Left ventricle myocardium inferior (tissue), 1 donor: ENCODE measurements at regions not wholly inside any gene's neighbourhood (a gene's known extent, or its start where the extent isn't known, plus 50 kb on each side); places are given as distances from the start of the nearest gene placed in this dataset.

Source experiments
- DNase-seq: peaks from one replicate; pipeline ENCODE4 v3.0.0-alpha.2; 2020
- H3K27ac ChIP-seq: fragments of 200-600 bp; replicated peaks from 2 replicates; pipeline ENCODE4 v1.8.0; 2021
- H3K27me3 ChIP-seq: fragments of 200-600 bp; 2 replicates; pipeline ENCODE4 v1.8.0; 2021; ENCODE audit warnings: low read depth
- H3K36me3 ChIP-seq: fragments of 200-600 bp; 2 replicates; pipeline ENCODE4 v1.8.0; 2021
- H3K4me1 ChIP-seq: fragments of 200-600 bp; 2 replicates; pipeline ENCODE4 v1.8.0; 2021
- H3K4me3 ChIP-seq: fragments of 200-600 bp; 2 replicates; pipeline ENCODE4 v1.8.0; 2021; ENCODE audit warnings: mild to moderate bottlenecking, moderate library complexity
- H3K9me3 ChIP-seq: fragments of 200-600 bp; replicated peaks from 2 replicates; pipeline ENCODE4 v1.8.0; 2021
- intact Hi-C: fragments of 100-400 bp; cut with micrococcal nuclease; formaldehyde crosslinking; loops from one replicate; pipeline ENCODE4 v1.11.0; 2022
- TF ChIP-seq, protein P1 (sequence below): fragments of 200-600 bp; IDR thresholded peaks from 2 replicates; pipeline ENCODE4 v1.8.0; 2021; ENCODE audit warnings: antibody characterized with exemption, mild to moderate bottlenecking, borderline replicate concordance
- donor health status: DM: no; HTN: yes; CAD: no; lungs with severe emphysema.

DNA sequence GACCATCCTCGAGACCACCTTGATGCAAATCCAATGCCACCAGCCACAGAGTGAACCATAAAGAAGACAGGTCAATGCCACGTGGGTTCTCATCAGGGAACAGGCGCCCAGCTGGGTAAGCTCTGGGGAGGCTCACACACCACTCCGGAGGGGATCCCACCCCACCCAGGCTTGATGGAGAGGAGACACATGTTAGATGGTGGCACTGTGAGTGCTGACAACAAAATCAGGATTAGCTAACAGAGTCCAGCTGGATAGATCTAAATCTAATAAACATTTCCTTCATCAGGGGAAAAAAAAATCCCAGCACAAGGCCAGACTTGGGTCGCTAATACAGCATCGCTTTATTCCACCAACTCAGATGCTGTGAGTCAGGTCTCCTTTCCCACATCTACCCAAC, 132.2 kb upstream of the TNR start:
- Histone ChIP-seq H3K27me3 (no peaks in the 10 kb centered on the region), H3K36me3 (no peaks in the 10 kb centered on the region), H3K4me3 (no peak overlapping the region), H3K9me3 (no peaks in the 10 kb centered on the region), H3K4me1 (peaks cover 10% of the 10 kb centered on the region), H3K27ac (no peak overlapping the region)
- intact Hi-C loops: no loop called here
- DNase-seq: no peak
- TF ChIP-seq, protein P1, sequence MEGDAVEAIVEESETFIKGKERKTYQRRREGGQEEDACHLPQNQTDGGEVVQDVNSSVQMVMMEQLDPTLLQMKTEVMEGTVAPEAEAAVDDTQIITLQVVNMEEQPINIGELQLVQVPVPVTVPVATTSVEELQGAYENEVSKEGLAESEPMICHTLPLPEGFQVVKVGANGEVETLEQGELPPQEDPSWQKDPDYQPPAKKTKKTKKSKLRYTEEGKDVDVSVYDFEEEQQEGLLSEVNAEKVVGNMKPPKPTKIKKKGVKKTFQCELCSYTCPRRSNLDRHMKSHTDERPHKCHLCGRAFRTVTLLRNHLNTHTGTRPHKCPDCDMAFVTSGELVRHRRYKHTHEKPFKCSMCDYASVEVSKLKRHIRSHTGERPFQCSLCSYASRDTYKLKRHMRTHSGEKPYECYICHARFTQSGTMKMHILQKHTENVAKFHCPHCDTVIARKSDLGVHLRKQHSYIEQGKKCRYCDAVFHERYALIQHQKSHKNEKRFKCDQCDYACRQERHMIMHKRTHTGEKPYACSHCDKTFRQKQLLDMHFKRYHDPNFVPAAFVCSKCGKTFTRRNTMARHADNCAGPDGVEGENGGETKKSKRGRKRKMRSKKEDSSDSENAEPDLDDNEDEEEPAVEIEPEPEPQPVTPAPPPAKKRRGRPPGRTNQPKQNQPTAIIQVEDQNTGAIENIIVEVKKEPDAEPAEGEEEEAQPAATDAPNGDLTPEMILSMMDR: no peak

DNA sequence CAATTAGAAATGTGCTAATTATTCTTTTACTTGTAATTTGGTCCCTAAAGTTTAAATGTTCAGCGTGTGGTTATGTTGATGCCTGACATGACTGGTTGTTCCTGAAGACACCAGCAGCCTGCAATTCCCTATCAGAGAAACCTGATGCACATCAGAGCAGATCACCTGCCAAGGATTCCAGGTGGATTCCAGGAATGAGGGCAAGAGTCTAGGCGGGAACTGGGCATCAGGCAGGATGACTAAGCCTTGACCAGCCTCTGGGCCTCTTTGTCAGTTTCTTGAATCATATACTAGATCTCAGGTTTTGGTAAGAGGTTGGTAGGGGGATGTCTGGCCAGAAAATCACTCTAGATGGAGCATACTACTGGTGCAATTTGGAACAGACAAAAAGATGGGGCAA, 130.7 kb upstream of the TNR start:
- no peak for DNase-seq
- intact Hi-C loops: no loop called here
- Histone ChIP-seq H3K9me3 (no peaks in the 10 kb centered on the region), H3K27me3 (no peaks in the 10 kb centered on the region), H3K4me3 (no peak overlapping the region), H3K27ac (no peak overlapping the region), H3K36me3 (no peaks in the 10 kb centered on the region), H3K4me1 (peaks cover 10% of the 10 kb centered on the region)
- TF ChIP-seq, protein P1: no peak

DNA sequence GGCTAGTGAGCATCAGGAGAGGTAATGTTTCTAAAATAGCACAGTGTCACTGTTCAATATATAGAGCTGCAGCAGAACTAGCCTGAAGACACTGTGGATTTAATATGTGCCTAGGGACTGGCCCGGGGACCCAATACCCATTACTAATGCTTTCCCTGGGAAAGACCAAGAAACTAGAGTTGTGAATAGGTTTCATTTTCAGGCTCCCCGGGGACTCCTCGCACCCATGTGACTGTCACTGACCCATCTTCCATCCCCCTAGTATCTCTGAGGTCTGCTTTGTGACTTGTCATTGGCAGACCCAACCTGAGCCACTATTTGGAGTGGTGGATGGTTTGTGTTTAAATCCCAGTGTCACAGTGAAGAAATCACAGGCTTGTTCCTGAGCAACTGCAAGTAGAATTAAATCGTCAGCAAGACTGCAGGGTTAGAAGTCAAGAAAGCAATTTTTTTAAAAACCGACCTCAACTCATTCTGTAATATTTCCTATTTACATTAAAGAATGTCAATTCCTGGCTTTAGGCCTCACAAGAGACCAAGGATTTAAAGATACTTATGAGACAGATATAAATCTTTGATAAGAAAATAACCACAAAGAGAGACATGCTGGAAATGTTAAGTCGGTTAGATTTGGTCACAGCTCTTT, 130.0 kb upstream of the TNR start:
- Histone ChIP-seq H3K9me3 (no peaks in the 10 kb centered on the region), H3K27me3 (no peaks in the 10 kb centered on the region), H3K4me3 (no peak overlapping the region), H3K4me1 (peaks cover 10% of the 10 kb centered on the region), H3K27ac (no peak overlapping the region), H3K36me3 (no peaks in the 10 kb centered on the region)
- TF ChIP-seq, protein P1: no peak
- DNase-seq: no peak
- intact Hi-C loops: no loop called here

DNA sequence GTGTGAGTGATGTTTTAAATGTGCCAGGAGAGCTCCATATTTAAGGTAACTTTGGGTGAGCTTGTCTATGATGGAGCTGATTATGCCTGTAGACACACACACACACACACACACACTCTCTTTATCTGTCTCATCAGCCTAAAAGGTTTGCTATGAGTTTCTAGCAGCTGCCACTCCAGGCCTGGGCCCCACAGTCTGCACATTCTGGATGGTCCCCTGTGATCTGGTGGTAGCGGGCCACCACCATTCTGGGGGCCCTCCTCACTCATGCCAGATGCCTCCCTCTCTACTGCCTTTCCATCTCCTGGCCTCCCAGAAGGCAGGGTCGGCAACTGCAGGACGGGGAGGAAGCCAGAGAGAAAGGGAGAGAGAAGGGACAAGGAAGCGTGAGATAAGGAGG, 129.2 kb upstream of the TNR start:
- intact Hi-C loops: no loop called here
- TF ChIP-seq, protein P1: no peak
- H3K4me1 ChIP-seq: peaks cover 10% of the 10 kb centered on the region
- H3K9me3 ChIP-seq: no peaks in the 10 kb centered on the region
- H3K4me3 ChIP-seq: no peak overlapping the region
- DNase-seq: no peak
- H3K36me3 ChIP-seq: no peaks in the 10 kb centered on the region
- no peak overlapping the region for H3K27ac ChIP-seq
- H3K27me3 ChIP-seq: no peaks in the 10 kb centered on the region

DNA sequence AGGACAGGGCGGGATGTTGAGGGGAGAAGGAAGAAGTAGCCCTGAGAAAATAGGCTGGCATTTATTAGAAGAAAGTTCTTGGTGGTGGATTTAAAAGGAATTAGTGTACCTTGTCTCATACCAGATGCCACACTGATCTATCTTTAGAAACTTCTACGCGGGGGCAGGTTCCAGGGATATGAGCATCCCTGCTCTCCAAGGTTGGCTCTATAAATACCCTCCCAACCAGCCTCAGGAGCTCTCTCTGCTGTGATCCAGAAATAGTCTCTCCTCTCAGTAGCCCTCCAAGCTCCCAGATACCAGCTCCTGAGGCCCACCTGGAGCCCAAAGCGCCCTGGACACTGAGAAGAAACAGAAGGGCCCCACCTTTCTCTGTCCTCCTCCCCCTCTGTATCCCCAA, 128.3 kb upstream of the TNR start:
- no peaks in the 10 kb centered on the region for H3K9me3 ChIP-seq
- intact Hi-C loops: no loop called here
- H3K4me1 ChIP-seq: peaks cover 10% of the 10 kb centered on the region
- no peaks in the 10 kb centered on the region for H3K27me3 ChIP-seq
- H3K36me3 ChIP-seq: no peaks in the 10 kb centered on the region
- no peak for DNase-seq
- peak overlapping the region; percentile 33 for H3K27ac ChIP-seq
- TF ChIP-seq, protein P1: no peak
- H3K4me3 ChIP-seq: no peak overlapping the region
